Lung (tissue), 11 donors: ENCODE measurements at regions not wholly inside any gene's neighbourhood (a gene's known extent, or its start where the extent isn't known, plus 50 kb on each side); places are given as distances from the start of the nearest gene placed in this dataset.
A peak's percentile ranks its signal among the peaks of the same experiment; 100 is the strongest.

Source experiments
- ATAC-seq: fragments of 200-7000 bp; cut with Tn5 transposase; one replicate; pipeline ENCODE4 v1.9.1; 2020; ENCODE audit warnings: moderate number of reproducible peaks; ENCODE audit not compliant: insufficient read depth, low FRiP score
- DNase-seq, 3 donors: peaks; one replicate each; pipeline ENCODE4 v3.0.0-alpha.2; 2013 to 2017
- H3K27ac ChIP-seq, 2 donors: one replicate each; pipeline ENCODE4 v1.5.1; 2013; ENCODE audit warnings: mild to moderate bottlenecking in 2 of 2, moderate library complexity in 2 of 2, control low read depth in 1 of 2, inconsistent platforms in 1 of 2, low read depth in 1 of 2, low read length in 1 of 2
- H3K27me3 ChIP-seq, 3 donors: one replicate each; pipeline ENCODE4 v1.5.1; 2013; ENCODE audit warnings: low read length in 2 of 3; ENCODE audit not compliant: control insufficient read depth in 3 of 3, insufficient read depth in 3 of 3
- H3K36me3 ChIP-seq, 4 donors: one replicate each; pipeline ENCODE4 v1.5.1; 2013; ENCODE audit warnings: low read length in 4 of 4, mild to moderate bottlenecking in 1 of 4, moderate library complexity in 1 of 4; ENCODE audit not compliant: control insufficient read depth in 4 of 4, insufficient read depth in 4 of 4
- H3K4me1 ChIP-seq, 5 donors: one replicate each; pipeline ENCODE4 v1.5.1; 2013; ENCODE audit warnings: low read length in 5 of 5, mild to moderate bottlenecking in 2 of 5, moderate library complexity in 1 of 5; ENCODE audit not compliant: control insufficient read depth in 5 of 5, insufficient read depth in 5 of 5
- H3K4me3 ChIP-seq: one replicate; pipeline ENCODE4 v1.5.1; 2013; ENCODE audit warnings: mild to moderate bottlenecking, control low read depth, moderate library complexity
- H3K9ac ChIP-seq, 2 donors: one replicate each; pipeline ENCODE4 v1.5.1; 2013; ENCODE audit warnings: low read length in 2 of 2, control low read depth in 1 of 2; ENCODE audit not compliant: insufficient read depth in 1 of 2
- H3K9me3 ChIP-seq, 4 donors: one replicate each; pipeline ENCODE4 v1.5.1; 2013; ENCODE audit warnings: low read length in 3 of 4, mild to moderate bottlenecking in 1 of 4, moderate library complexity in 1 of 4; ENCODE audit not compliant: control insufficient read depth in 4 of 4, insufficient read depth in 3 of 4
- WGBS, 2 donors: extraction: QIAGEN DNeasy Blood & Tissue Kit; methylation state at CpG; one replicate each; pipeline ENCODE4 v1.1.7; 2013; 5-methylcytosine and 5-hydroxymethylcytosine counted together
- TF ChIP-seq, protein P1 (sequence below): IDR thresholded peaks from 2 replicates; pipeline ENCODE4 v1.5.1; 2012; ENCODE audit warnings: mild to moderate bottlenecking; ENCODE audit errors: control extremely low read depth, extremely low read depth
- donor health status: control.
- donor health status: control.
- donor health status: Bipolar disorder and iron deficiency.
- donor health status: healthy.
- donor health status: DM: yes; HTN: yes; CAD: no.

DNA sequence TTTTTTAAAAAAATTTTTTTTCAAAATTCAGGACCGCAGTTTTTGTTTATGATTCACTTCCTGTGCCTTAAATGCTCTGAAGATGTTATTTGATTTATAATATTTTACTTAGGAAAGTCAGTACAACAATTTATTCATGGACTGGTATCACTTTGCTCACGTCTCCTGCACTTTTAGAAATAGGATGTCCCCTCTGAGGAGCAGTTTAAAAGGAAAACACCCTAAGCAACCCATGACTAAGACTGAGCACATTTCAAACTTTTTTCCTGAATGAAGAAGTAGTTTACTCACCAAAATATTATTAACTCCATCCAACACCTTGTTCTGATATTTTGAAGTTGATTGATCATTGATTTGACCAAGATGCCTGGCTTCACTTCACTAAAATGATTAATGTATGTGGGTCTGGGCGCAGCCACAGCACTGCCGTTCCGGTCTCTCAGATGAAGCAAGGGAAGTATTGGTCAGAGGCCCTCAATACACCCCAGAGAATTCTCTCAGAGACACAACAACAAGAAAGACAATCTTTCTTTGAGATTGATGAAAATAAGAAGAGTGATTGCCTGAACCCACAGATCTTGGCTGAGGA, 223.9 kb downstream of the TGFB2 start:
- no peaks in the 10 kb centered on the region for H3K9me3 ChIP-seq
- H3K9ac ChIP-seq: no peak overlapping the region
- WGBS, 2 donors: 73 to 77% methylated on average over 5 of the region's 5 CpGs
- H3K27ac ChIP-seq: no peak overlapping the region
- TF ChIP-seq, protein P1, sequence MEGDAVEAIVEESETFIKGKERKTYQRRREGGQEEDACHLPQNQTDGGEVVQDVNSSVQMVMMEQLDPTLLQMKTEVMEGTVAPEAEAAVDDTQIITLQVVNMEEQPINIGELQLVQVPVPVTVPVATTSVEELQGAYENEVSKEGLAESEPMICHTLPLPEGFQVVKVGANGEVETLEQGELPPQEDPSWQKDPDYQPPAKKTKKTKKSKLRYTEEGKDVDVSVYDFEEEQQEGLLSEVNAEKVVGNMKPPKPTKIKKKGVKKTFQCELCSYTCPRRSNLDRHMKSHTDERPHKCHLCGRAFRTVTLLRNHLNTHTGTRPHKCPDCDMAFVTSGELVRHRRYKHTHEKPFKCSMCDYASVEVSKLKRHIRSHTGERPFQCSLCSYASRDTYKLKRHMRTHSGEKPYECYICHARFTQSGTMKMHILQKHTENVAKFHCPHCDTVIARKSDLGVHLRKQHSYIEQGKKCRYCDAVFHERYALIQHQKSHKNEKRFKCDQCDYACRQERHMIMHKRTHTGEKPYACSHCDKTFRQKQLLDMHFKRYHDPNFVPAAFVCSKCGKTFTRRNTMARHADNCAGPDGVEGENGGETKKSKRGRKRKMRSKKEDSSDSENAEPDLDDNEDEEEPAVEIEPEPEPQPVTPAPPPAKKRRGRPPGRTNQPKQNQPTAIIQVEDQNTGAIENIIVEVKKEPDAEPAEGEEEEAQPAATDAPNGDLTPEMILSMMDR: no peak
- no peak overlapping the region for H3K4me3 ChIP-seq
- H3K36me3 ChIP-seq: no peaks in the 10 kb centered on the region
- H3K27me3 ChIP-seq: no peaks in the 10 kb centered on the region
- no peak for ATAC-seq
- H3K4me1 ChIP-seq: peaks cover 0 to 6% (median 0%) of the 10 kb centered on the region in 5 donors
- DNase-seq: no peak

DNA sequence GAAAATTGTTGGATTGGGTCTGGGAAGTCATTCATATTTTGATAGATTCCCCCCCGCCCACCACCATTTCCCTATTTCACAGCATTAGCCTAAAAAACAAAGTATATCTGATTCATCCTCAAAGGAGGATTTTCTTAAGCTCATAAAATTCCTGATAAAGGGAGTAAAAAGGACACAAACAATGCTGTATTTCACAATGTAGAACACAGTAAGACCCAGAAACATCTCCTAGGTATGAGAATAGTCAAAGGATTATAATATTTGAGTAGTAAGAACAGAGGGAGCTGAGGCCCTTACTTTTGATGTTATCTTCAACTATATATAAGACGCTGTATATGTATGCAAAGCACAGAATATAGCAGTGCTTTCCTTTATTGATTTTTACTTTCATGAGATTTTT, 225.3 kb downstream of the TGFB2 start:
- Histone ChIP-seq H3K4me1 (peaks cover 0 to 6% (median 0%) of the 10 kb centered on the region in 5 donors), H3K36me3 (no peaks in the 10 kb centered on the region), H3K27me3 (no peaks in the 10 kb centered on the region), H3K27ac (no peak overlapping the region), H3K9ac (no peak overlapping the region), H3K4me3 (no peak overlapping the region), H3K9me3 (no peaks in the 10 kb centered on the region)
- ATAC-seq: no peak
- TF ChIP-seq, protein P1: no peak
- WGBS, 2 donors: 92 to 93% methylated on average over 2 of the region's 2 CpGs
- DNase-seq: no peak

DNA sequence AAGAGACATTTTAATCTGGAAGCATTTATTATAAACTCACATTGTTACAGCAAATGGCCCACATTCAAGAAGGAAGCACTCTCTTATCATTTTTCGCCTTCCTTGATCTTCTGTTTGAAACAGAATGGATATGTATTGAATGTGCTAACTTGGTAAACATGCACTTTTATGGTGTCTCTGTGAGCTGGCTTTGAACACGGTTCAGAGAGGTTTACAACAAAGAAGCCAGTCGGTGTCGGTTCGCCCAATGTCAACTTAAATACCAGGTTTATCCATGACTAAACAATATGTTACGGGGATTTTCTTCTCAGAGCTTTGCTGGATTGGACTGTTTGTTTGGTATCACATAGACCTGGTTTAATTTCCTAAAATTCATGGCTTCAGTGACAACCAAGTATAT, 226.4 kb downstream of the TGFB2 start:
- Histone ChIP-seq H3K9me3 (no peaks in the 10 kb centered on the region), H3K4me3 (no peak overlapping the region), H3K9ac (no peak overlapping the region), H3K27me3 (no peaks in the 10 kb centered on the region), H3K4me1 (peaks cover 0 to 6% (median 0%) of the 10 kb centered on the region in 5 donors), H3K27ac (no peak overlapping the region), H3K36me3 (no peaks in the 10 kb centered on the region)
- DNase-seq: peak in 1 of 3 donors; percentile 39
- no peak for ATAC-seq
- 72 to 79% methylated on average over 6 of the region's 6 CpGs for WGBS, 2 donors
- TF ChIP-seq, protein P1: no peak

DNA sequence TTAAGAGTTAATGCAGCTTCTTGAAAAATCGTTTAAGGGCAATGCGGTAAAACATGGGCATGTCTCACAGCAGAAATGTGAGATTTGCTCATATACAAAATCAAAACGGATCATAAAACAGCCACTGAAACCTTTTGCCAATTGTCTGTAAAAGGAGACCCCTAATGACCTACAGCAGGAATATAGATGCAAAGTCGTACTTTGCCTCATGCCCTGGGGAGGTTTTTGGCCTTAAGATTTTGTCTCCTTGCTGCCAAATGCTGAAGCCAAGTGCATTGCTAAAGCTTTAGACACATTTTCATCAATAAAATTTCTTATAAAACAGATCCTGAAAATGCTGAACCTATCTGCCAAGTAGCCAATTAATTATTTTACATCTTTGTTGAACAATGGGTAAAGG, 226.9 kb downstream of the TGFB2 start:
- no peaks in the 10 kb centered on the region for H3K27me3 ChIP-seq
- TF ChIP-seq, protein P1: no peak
- H3K9ac ChIP-seq: no peak overlapping the region
- peaks cover 0 to 6% (median 0%) of the 10 kb centered on the region in 5 donors for H3K4me1 ChIP-seq
- ATAC-seq: no peak
- WGBS, 2 donors: 89 to 90% methylated on average over 4 of the region's 4 CpGs
- H3K9me3 ChIP-seq: no peaks in the 10 kb centered on the region
- DNase-seq: no peak
- no peak overlapping the region for H3K27ac ChIP-seq
- no peaks in the 10 kb centered on the region for H3K36me3 ChIP-seq
- no peak overlapping the region for H3K4me3 ChIP-seq
